EH (cell line): ENCODE measurements at regions not wholly inside any gene's neighbourhood (a gene's known extent, or its start where the extent isn't known, plus 50 kb on each side); places are given as distances from the start of the nearest gene placed in this dataset.

Experiments used
- DNase-seq: peaks from one replicate; pipeline ENCODE4 v3.0.0-alpha.2; 2015; ENCODE audit warnings: low read depth

DNA sequence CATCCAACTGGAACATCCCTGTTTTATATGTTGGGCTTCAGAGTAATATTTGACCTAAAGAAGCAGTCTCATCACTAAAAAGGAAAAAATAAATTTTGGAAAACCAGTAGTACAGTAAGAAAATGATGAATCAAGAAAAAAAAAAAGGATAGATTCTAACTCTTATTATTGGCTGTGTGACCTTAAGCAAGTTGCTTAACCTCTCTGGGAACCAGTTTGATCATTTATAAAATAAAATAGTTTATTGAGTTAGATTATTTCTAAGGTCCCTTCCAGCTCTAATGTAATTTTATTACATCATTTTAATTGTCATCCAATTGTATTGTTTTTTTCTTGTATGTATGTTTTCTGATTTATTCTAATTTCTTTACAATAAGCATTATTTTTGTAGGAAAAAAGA, 127.0 kb downstream of the PRELID2 start:
- DNase-seq, result no peak

DNA sequence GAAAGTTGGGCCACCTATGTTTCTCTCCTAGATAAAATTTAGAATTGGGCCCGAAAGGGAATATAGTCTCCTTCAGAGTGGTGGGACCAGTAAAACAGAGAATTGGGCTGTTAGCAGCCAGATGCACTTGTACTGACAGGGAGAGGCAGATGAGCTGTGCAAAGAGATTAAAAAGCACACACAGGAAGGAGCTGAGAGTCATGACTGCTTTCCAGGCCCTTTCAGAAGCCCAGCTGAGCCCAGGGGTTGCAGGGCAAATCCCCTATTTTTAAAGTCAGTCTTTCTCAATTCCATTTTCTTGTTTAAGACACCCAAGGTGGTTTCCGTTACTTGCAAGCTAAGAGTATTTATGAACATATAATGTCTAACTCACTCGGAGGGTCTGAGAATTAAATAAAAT, 130.4 kb downstream of the PRELID2 start:
- no peak for DNase-seq

DNA sequence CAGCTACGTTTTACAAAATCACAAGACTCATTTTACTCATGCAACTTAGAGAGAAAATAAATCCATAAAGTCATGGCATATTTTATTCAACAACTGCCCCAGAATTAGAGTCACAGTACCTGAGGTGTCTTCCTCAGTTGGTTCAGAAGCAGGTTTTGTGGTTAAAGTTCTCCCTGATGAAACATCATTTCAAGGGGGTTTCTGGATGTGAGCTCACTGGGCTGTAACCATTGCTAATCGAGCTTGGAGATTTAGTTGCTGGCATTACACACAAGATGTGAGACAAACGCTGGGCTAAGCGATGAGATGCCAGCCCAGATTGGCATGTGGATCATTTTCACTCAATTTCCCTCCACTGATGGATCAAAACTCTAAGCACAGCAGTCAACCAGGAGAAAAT, 131.3 kb downstream of the PRELID2 start:
- DNase-seq, result no peak

DNA sequence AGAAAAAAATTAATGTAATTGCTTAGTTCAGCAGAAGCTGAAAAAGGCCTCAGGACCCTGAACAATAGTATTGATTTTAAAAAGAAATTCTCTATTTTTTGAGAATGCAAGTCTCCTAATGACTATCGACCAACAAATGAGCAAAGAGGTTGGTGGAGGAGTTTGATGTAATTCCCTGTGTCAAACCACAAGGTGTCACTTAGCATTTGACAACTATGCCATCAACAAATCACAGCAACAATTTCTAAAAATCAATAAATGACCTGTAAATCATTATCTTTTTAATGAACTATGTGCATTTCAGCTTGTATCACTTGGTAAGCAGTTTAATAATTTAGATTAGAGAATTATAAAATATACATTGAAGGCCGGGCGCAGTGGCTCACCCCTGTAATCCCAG, 133.7 kb downstream of the PRELID2 start:
- no peak for DNase-seq

DNA sequence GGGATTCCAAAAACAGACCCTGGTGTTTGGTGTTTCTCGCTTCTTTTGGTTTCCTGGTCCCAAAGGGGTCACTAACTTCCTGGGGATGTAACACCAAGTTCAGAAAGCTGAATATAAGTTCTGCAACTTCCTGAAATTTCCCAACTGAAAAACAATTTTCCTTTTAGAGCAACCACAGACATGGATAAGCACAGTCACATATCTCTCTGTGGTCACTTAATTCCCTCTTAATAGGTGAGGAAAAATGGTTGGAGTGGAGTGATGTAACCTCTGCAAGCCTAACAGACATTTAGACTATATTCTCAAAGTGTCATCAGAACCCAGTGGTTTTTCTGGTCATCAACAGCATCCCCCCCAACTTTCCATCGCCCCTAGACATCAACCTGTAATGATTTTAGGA, 135.3 kb downstream of the PRELID2 start:
- no peak for DNase-seq

DNA sequence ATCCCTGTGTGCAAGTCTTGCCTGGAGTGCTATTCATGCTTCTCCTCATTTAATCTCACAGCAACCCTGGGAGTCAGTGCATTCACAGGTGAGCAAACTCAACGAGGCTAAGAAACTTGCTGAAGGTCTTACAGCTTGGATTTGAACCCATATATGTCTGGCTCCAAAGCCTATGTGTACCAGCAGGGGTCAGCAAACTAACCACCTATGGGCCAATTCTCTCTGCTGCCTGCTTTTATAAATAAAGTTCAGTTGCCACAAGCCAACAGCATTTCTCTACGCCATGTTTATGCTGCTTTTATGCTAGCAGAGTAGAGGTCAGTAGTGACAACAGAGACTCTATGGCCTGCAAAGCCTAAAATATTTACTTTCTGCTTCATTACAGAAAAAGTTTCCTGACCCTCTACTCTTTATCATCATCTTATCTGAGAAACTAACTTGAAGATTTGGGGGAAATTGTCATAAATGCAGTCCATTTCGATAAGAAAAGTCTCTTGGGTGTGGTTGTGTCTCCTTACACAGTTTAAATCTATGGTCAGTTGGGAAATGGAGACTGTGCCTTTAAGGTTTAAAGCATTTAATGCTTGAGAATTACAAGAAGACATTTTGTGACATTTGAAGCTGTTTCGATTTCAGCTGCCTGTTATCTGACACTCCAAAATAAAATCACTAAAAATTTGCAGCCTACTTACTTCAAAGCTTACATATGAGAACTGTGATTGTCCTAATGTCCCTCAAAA, 137.7 kb downstream of the PRELID2 start:
- DNase-seq, result peak; percentile 51

DNA sequence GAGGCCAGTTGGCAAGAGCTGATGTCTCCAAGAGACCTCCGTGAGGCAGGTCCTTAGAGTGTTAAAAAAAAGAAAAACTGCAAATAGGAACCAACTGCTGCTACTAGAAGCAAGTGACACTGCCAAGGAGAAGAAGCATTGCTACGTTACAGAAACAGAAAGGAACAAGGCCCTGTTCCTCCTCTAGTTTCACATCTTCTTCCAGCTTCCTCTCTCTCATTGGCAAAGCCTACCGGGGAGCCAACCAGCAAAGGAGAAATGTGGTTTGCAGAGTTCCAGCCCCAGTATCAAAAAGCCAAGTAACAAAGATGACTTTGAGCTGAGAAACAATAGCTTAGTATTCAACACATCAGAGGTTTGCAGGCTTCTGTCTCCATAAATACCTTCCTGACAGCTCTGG, 145.9 kb downstream of the PRELID2 start:
- no peak for DNase-seq

DNA sequence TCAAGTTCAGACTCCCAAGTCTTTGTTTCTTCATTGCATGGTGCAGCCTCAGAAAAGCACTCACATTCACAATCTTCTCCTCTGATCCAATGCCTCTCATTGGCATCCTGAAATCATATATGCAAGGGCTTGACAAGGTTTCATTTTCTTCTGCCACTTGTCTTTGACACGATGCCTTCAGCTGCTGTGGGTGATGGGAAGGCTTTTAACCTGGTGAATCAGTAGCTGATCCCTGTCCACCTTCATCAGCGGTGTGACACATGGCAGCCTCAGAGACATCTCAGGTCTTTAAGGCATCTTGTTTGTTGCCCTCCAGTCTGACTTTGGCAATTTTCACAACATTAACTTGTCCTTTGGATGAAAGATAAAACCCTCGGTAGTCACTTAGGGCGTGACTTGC, 147.2 kb downstream of the PRELID2 start:
- no peak for DNase-seq

DNA sequence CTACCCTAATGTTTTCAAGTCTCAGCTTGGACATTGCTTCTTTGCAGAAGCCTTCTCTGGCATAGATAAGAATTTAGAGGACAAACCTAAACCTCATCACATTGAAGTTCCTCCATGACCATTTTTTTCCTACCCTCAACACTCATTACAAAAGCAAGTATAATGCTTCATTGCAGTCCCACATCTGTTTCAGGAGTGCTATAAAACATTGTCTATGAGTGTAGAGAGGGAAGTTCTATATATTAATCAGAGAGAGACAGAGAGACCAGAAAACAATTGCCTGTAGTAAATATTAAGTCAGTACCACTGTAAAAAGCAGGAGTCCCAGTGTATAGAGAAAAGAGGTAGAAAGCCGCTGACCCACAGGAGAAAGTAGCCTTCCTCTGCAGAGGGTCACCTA, 149.7 kb downstream of the PRELID2 start:
- no peak for DNase-seq

DNA sequence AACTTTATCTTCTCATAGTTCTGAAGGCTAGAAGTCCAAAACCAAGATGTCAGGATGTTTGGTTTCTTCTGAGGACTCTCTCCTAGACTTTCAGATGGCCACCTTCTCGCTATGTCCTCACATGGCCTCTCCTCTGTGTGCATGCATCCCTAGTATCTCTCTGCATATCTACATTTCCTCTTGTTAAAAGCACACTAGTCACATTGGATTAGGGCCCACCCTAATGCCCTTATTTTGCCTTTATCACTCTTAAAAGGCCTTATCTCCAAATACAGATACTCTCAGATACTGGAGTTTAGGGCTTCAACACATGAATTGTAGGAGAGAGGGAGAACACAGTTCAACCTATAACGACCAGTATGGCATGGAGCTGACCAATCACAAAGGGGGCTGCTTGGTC, 151.7 kb downstream of the PRELID2 start:
- no peak for DNase-seq

DNA sequence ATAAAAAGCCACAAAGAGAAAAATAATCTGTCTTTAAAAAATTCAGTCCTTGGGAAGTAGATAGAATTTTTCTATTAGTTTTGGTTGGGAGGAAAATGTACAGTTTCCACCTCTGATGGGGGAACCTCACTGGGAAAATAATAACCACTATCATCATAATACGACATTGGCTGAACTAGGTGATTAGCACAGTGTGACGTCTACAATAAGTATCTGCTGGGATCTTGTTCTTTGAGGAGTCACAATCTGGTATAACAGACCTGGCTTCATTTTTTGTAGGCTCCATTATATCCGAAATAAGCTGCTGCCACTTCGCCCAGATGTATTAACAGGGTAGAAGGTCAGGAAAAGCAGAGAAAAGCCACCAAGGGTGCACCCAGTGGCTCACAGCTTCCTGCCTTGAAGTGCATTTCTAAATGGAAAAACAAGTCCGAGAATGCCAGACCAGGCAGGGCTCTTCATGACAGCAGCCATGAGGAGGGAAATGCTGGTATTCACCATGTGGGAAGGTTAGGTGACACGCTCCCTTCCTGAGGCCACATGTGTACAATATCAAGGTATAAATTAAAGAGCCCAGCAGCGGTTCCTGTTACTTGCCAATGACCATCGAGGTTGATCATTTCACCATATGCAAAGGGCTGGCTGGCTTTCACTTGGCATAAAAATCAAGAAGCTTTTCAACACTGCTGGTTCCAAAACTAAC, 152.8 kb downstream of the PRELID2 start:
- DNase-seq, result no peak

DNA sequence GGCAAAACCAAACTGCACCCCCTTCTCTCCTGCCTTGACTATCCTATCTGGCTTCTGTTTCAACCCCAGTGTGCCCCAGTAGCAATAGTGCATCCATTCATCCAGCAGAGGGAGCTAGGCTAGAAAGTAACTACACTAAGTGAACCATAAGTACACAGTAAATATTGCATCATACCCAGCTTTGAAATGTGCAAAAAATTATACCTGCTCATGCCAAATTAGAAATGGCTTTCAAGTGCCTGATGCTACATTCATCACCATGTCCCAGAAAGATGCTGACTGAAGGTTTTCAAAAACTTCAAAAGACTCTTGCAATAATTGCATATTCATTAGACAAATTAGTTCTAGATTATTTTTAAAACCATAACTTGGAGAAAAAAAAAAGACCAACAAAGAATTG, 153.5 kb downstream of the PRELID2 start:
- peak; percentile 71 for DNase-seq

DNA sequence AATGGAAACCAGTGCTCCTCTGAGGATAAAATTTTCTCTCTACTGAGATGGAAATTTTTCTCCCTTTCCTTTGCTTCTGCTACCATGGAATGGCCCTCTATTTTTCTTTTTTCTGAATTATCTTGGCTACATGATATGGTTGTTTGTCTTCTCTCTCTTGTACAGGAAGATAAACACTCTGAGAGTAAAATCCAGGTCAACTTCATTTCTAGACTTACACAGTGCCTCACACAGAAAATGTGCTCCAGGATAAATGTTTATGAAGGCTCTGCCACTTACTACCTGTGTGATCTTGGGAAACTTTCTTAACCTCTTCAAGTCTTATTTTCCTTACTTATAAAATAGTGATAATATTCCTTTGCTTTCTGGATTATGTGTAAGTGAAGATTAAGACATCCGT, 153.9 kb downstream of the PRELID2 start:
- no peak for DNase-seq

DNA sequence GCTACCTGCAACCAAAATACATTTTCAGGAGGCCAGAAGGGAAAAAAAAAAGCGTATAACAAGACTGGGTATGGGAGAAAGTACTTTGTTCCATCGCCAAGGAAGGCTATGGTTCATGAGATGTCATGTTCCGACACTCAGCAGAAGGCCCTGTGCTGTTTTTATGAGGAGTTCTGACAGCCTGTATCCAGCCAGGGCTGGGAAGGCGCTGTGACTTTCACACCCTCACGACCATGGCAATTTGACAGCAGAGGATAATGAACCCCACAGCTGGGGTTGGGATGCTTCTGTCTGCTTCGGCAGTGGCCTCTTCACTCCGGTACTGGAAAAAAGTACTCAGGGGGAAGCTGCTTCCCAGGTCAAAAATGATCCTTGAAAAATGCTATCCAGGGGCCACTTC, 154.4 kb downstream of the PRELID2 start:
- no peak for DNase-seq

DNA sequence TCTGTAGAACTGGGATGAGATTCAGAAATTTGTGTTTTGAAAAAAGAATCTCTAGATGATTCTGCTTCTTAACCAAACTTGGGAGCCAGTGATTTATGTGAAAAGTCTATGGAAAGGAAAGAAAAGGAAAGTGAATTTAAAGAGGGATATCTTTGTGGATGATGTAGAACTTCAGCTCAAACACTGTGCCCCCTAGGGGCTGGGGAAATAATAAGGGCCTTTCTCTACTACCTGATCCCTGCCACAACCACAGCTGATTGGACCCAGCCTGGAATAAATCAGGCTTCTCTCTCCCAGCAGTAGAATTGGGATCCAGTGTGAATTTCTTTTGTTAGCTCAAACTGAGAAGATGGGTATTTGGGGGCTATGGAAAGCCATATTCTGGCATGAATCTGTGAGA, 155.0 kb downstream of the PRELID2 start:
- no peak for DNase-seq

DNA sequence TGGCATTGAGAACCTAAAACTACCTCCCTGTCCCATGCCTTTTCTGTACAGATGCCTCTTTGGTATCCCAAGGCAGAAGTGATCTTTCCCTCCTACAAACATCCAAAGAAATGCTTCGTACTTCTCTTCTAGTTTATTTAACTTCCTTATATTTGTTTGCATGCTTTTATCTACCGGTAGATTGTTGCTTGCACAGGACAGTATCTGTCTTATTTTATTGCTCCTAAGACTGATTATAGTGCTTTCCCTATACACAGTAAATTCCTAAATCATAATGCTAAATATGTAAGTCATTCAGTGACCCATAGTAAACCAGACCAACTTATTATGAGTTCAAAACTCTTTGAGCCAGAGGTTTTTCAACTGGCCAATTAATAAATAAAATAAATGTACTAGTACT, 156.9 kb downstream of the PRELID2 start:
- no peak for DNase-seq

DNA sequence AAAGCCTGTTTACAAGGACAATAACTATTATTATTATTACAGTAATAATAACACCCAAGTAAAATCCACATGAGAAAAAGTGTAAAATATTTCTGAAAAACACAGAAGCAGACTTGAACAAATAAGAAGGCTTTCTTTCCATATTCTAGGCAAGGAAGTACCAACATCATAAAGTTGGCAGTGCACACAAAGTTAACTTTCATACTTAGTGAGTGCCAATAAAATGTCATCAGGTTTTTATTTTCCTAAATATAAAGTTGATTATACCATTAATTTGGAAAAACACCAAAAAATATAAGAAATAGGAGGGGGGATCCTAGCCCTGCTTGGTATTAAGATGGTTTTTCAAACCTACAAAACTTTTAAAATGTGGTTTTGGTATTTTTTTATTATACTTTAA, 161.4 kb downstream of the PRELID2 start:
- no peak for DNase-seq

DNA sequence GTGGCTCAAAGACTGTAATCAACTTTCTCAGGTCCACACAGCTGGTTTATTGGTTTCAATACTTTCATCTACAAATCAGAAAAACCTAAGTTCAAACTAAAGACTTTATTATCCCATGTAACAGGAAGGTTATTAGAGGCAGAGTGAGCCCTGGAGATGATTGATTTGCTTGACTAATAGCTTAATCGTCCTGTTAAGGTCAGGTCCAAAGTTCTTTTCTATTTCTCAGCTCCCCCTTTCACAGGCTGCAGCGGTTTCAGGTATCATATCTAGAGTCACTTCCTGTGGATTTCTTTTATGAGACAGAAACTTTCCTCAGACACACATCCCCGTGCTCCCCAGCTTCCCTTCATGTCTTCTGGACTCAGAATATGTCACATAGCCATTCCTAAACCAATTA, 166.4 kb downstream of the PRELID2 start:
- no peak for DNase-seq

DNA sequence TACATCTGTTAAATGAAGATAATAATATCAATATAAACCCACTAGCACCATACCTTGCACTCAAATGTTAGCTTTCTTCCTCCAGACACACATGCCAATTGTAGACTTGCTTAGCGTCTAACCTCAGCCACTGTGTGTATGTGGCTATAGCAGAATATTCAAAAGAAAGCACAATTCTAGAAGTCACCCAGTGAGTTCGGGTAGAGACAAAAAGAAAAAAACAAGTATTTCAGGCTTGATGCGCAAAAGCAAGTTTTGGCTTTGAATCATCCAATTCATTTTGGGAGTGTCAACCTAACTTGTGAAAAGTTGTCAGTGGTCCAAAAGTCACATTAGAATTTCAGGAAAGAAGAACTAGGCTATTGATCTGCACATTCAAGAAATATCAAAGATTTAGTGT, 167.4 kb downstream of the PRELID2 start:
- DNase-seq, result no peak

DNA sequence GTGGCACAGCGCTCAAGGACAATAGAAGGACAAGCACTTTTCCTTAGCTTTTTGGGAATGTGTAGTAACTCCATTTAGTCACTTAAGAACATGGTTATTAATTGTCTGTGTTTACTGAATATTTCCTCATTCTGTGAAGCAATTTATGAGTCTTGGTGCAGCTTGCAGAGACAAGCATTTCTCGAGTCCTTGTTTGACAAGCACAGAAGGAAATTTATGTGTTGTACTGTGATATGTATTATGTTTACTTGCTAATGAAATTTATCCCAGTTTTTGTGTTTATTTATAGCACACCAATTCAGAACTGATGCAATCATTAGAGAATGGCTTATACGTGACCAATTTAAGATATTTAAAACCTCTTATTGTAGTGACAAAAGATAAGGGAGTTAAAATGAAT, 168.6 kb downstream of the PRELID2 start:
- no peak for DNase-seq

DNA sequence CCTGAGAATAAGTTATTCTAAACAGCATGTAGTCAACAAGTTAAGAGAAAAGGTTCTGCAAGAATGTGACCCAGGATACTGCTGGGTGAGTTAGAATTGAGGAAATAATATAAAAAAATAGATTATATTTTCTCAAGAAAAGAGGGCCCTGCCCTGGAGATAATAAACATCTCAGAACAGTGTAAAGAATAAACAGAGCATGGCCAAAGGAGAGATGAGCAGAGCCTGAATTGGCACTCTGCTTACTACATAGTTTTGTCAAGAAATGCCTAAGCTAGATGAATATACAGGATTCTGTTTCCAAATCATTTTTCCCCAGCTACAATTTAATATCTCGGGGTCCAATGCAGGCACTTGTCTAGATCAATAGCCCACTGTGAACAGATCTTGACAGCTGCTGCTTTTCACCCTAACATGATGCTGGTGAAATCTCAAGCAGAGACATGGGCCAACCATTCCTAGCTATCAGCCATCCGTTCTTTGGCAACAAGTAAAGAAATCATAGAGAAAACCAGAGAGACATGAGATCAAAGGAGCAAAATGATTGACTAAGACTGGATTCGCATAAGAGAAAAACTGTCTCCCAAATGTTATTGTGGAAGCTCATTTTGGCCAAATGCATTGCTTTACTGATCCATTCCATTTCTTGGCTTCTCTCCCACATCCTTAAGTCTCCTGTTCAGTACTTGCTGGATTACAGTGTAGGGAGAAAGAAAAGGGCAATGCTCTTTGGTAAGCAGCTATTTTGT, 173.2 kb downstream of the PRELID2 start:
- no peak for DNase-seq

DNA sequence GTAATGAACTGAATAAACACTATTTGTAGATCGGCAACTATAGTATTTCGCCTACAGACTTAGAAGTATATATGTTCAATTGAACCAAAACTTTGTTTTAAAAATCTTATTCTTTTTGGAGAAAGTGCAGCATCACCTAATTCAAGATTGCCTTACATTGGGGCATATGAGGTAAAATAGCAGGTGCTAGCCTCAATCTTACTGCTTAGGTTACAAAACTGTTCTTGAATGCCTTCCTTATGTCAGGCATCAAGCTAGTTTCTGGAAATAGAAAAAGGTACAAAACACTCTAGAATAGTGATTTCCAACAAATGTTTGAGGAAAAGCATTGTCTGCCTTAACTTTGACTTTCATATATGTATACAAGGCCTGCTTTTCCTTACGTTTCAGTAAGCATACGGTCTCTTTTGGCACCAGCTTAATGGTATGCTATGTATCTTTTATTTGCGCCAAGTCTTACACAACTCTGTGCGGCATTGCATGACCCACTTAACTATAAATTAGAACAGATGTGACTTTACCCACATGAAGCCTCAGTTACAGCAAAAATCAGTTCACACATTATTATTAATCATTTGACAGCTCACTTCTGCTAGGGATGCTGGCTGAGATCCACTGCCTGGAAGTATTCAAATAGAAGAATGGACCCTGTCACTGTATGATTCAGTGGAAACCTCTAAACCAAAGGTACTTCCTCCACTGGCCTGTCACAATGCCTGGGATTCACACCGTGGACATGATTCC, 174.1 kb downstream of the PRELID2 start:
- DNase-seq, result peak; percentile 64

DNA sequence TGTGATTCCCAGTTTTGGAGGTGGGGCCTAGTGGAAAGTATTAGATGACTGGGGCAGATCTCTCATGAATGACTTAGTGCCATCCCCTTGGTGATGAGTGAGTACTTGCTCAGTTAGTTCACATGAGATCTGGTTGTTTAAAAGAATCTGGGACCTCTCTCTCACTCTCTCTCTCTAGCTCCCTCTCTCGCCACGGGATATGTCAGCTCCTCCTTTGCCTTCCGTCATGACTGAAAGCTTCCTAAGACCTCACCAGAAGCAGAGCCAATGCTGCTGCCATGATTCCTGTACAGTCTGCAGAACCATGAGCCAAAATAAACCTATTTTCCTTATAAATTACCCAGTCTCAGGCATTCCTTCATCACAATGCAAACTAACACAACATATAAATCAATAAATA, 176.7 kb downstream of the PRELID2 start:
- DNase-seq, result no peak
